ENCODE measurements at regions not wholly inside any gene's neighbourhood (a gene's known extent, or its start where the extent isn't known, plus 50 kb on each side); places are given as distances from the start of the nearest gene placed in this dataset.
"Not testable (repeated sequence)": the region's sequence is repeated elsewhere in the genome, so short reads cannot be mapped to it uniquely, and the experiment has no call there.

DNA sequence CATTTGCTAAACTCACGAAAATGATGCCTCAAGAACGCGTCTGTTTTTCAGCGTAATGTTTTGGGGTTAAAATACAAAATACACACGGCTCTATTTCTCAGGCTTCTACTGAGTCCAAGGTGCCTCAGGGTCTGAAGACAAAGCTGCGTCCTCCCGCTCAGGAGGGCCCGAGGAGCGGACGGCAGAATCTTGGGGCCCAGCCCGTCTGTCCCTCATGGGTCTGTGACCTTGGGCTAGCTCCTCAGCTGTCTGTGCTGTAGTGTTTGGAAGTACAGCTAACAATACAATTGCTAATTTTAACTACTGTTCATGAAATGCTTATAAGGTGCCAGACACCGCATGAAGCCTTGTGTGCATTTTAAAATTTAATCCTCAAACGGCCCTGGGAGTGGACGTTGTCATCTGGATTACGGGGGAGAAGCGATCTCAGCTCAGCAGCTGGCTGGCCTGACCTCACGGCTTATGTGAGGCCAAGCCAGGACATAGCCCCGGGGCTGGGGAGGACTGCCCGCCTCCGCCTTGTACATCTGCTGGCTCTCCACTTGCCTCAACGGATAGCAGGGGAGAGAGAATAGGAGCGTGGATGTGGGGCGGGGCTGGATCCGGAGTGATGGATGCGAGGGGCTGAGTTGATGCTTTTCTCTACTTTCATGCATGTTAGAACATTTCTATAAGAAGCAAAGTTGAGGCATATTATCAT, 357.4 kb downstream of the GLRX3 start:
- DNase-seq = no peak

GRCh38 chr10:130495116-130495862, 359.1 kb downstream of the GLRX3 start:
- no peak for DNase-seq

GRCh38 chr10:130495891-130496636, 359.9 kb downstream of the GLRX3 start:
- DNase-seq = no peak

DNA sequence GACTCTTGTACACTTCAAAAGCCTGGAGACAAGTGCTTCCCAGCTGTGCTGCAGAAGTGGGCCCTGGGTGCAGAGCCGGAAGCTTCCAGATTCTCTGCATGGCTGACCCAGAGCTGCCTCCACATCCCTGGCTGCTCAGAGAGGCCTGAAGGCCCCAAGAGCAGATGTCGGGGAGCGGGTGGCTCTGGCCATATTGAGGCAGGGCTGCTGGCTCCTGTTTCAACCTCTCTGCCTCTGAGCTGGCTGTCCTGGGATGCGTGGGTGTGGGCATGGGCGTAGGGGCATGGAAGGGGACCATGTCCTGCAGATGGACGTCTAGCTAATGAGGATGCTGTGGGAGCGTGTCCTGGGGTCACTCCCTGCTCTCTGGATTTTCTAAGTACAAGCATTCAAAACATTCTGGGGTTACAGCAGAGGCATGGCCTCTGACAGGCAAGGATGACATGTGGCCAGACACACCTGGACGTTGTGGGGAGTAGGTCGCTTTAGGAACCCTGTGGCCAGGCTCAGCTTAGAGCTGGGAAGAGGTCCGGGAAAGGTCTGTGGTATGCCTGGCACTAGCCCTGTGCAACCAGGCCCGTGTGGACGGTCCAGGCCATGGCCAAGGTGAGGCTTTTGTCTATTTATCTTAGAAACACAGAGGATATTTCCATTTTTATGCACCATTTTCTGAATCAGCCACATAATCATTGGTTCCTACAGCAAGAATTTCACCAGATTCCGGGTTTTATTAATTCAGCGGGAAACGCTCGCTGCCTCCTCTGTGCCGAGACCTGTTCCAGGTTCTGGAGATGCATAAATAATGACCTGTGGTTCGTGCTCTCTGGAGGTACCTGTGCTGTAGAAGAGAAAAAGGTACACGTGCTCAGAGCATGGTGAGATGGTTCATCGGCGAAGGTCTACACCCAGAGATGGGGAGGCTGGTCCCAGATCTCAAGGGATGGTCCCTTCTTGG, 361.1 kb downstream of the GLRX3 start:
- DNase-seq = no peak

DNA sequence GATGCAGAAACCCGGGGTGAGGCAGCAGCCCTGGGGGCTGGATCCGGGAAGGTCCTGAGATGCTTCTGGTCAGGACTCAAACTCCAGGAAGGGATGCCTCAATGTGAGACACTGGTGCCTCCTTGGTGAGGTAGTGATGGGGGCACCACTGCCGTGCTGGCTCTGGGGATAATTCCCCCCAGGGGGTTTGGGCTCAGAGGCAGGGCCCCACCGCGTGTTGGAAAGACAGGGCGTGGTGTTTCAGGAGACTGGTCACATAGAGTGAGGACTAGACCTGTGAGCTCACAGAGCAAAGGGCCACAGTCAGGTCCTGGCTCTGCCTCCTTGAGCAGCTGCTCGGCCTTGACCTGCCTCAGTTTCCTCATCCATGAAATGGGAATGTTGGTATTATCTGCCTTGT, 361.9 kb downstream of the GLRX3 start:
- no peak for DNase-seq

DNA sequence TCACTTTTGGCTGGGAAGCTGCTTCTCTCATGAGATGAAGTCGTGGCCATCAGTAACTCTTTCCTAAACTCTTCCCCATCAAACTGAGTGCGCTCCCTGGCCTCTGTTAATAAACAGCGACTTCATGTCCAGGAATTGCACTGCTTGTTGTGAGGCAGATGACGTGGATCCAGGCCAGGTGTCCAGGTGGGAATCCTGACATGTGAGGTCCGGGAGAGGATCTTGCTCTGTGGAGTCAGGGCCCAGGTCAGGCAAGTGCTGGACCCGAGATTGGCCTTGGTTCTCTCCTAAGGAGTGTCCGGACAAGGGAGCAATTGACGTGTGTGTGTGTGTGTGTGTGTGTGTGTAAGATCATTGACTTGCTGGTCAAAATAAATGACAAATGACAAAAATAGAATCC, 362.7 kb downstream of the GLRX3 start:
- DNase-seq = no peak

DNA sequence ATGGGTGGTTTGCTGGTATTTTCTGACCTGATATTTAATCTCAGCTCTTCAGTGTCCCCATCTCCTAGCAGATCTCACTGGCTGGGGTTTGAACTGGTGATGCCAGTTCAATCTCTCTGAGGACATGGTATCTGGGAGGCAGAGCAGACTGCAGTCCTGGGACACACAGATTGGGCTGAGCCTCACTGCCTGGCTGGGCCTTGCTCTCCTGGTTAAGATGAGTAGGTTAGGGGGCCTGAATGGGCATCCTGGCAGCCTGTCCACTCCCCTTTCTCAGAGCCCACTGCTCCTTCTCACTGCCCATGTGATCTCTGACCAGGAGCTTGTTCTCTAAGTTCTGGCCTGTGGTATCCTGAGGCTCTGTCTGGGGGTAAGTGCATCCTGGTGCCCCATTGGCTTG, 363.4 kb downstream of the GLRX3 start:
- no peak for DNase-seq

GRCh38 chr10:130500261-130501000, 364.2 kb downstream of the GLRX3 start:
- no peak for DNase-seq

DNA sequence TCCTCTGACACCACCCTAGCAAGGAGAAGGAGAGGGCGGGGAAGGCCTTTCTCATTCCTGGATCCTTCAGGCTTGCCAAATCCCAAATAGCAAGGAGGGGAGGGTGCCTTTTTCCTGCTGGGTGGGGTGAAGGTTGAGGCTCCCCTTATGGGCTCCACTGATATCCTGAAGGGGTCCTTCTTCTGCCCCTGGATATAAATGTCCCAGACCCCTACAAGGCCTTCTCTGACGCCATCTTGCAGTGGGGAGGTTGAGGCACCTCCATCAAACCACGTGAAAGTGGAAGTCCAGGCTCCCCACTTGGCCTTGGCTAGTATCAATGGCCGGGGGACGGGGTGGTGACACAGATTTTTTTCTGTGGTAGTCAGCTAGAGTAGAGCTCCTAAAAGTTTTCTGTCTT, 371.3 kb downstream of the GLRX3 start:
- DNase-seq = no peak

DNA sequence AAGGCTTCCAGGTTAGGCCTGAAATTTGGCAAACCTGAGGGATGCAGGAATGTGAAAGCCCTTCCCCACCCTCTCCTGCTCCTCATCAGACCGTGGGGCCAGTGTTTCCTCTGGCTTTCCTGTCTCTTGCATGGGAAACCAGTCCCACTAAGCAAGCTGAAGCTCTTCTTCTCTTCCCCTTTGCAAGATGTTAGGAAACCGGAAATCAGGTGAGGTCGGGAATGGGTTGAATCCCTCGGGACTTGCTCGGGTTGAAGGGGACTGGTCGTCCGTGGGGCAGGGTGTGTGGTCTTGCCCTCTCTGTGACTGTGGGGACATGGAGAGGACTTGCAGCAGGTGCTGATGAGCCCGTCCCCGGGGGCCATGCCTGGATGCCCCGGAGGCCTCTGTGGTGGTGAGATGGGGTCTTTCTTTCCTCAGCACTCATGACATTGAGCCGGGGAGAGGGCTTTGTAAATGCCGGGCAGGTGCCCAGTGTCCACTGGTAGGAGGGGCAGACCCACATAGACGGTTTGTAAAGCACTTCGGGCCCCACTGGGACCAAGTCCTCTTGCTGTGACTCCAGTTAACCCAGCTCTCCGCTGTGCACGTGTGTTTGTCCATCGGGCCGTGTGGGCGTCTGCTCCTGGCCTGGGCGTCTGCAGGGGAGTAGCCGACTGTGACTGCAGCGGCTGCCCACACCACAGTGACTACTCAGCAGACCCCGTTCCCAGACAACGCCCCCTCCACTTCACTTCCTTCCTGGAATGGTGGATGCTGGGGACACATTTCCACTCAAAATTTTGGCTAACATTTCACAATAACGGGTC, 373.9 kb downstream of the GLRX3 start:
- DNase-seq = no peak

- DNase-seq = no peak
Measured at GRCh38 chr10:130510755-130511154, 374.6 kb downstream of the GLRX3 start.

- DNase-seq = no peak
Measured at GRCh38 chr10:130511766-130512165, 375.6 kb downstream of the GLRX3 start.

GRCh38 chr10:130512936-130513335, 376.7 kb downstream of the GLRX3 start:
- DNase-seq = no peak

- no peak for DNase-seq
Measured at GRCh38 chr10:130513686-130514476, 377.7 kb downstream of the GLRX3 start.

DNA sequence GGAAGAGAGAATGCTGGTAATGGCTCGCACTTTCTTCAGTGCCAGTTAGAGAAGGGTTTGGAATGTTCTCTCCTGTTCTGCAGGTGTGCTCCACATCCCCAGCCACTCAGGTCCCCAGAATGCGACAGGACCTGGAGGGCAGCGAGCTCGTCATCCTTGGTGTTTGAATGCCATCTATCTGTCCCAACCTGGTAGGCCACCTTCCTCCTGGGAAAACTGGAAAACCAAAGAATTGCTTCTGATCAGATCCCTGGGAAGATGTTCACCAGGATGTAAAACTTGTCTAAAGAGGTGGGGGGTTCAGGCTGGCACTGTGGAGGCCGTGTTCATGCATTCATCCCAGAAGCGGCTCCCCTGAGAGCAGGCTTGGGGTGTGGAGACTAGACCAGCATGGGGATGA, 379.5 kb downstream of the GLRX3 start:
- no peak for DNase-seq

DNA sequence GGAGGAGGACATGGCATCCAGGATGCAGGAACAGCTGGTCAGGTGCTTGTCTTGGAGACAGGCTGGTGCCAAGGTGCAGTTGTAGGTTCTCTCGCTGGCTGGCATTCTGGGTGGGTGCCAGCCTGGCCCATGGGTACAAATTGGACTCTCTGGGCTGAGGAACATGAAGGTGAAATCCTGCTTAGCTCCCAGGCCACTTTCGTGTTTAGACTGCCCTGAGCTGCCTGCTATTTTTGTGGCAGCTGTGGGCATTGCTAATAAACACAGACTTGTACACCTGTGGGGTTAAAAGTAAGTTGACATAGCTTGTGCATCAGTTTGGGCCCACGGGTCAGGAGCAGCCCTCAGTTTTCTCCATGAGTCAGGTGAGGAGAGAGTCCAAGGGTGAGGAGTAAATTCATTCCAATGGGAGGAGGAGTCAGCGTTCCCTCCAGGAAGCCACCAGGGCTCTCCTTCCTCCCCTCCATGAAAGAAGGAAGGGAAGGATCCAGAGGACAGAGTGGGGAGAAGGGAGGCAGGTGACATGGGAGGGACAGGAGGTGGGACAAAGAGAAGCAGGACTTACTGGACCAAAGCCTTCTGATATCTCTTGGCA, 380.0 kb downstream of the GLRX3 start:
- no peak for DNase-seq

DNA sequence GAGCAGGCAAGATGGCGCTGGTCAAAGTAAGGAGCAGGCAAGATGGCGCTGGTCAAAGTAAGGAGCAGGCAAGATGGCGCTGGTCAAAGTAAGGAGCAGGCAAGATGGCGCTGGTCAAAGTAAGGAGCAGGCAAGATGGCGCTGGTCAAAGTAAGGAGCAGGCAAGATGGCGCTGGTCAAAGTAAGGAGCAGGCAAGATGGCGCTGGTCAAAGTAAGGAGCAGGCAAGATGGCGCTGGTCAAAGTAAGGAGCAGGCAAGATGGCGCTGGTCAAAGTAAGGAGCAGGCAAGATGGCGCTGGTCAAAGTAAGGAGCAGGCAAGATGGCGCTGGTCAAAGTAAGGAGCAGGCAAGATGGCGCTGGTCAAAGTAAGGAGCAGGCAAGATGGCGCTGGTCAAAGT, 382.7 kb downstream of the GLRX3 start:
- DNase-seq = not testable (repeated sequence)

- no peak for DNase-seq
Measured at GRCh38 chr10:130519791-130520190, 383.6 kb downstream of the GLRX3 start.

DNA sequence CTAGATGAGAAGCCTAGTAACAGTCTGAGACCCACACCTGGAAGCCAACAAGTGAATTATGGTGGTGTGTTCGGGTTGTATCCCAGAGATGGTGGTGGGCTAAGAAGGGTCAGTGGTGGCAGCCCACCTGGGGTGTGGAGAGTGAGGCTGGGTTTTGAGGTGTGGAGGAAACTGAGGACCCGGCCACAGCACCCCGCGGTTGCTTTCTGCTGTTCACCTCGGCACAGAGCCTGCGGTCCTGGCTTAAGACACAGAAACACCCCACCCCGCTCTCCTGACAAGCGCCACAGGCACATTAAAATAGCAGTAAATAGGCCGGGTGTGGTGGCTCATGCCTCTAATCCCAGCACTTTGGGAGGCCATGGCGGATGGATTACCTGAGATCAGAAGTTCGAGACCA, 395.1 kb downstream of the GLRX3 start:
- DNase-seq = no peak

GRCh38 chr10:130541090-130541489, 404.9 kb downstream of the GLRX3 start:
- DNase-seq = no peak

Data from NCI-H526 (cell line).